ENCODE measurements at regions not wholly inside any gene's neighbourhood (a gene's known extent, or its start where the extent isn't known, plus 50 kb on each side); places are given as distances from the start of the nearest gene placed in this dataset.

GRCh38 chr2:136284226-136285119 is 166.5 kb upstream of the CXCR4 start:
- TF ChIP-seq CTCF (IDR thresholded peaks at IDR 0.05): no peak
- H3K36me3 ChIP-seq (replicated peaks in 1 of 2; ENCODE audit: control insufficient read depth in 1 of 2, insufficient read depth in 2 of 2, low read length in 2 of 2): no peaks in the 10 kb centered on the region
- H4K20me1 ChIP-seq (ENCODE audit: insufficient read depth, low read length): no peaks in the 10 kb centered on the region
- H3K9me3 ChIP-seq (replicated peaks in 1 of 2; ENCODE audit: control insufficient read depth in 1 of 2, insufficient read depth in 1 of 2, low read length in 2 of 2): no peaks in the 10 kb centered on the region
- intact Hi-C loops (cut with micrococcal nuclease): no loop called here
- H3K27ac Mint-ChIP-seq: peak overlapping the region in 2 of 7 donors; percentile 17 to 52
- H3K27ac ChIP-seq (ENCODE audit: low read depth in 1 of 2, low read length in 2 of 2): no peak overlapping the region
- no peak overlapping the region for H2AFZ ChIP-seq (ENCODE audit: insufficient read depth, low read depth, low read length, poor library complexity, severe bottlenecking)
- peaks cover 0 to 2% (median 0%) of the 10 kb centered on the region in 7 donors for H3K9me3 Mint-ChIP-seq
- no peak for DNase-seq
- H3K4me3 ChIP-seq (replicated peaks in 1 of 3; ENCODE audit: low read depth in 2 of 3, low read length in 3 of 3): no peak overlapping the region
- H3K9ac ChIP-seq (ENCODE audit: insufficient read depth, low read length, poor library complexity, severe bottlenecking): no peak overlapping the region
- WGBS (ENCODE audit: insufficient coverage): 44% methylated on average over 2 of the region's 4 CpGs
- H3K4me1 Mint-ChIP-seq: peaks cover 10% of the 10 kb centered on the region
- no peaks in the 10 kb centered on the region for H3K27me3 Mint-ChIP-seq (ENCODE audit: low read depth in 3 of 3)
- no peaks in the 10 kb centered on the region for H3K27me3 ChIP-seq (ENCODE audit: control insufficient read depth in 2 of 2, insufficient read depth in 2 of 2, low read length in 2 of 2)
- H3K4me2 ChIP-seq (replicated peaks; ENCODE audit: extremely low read depth, low read length, poor library complexity, severe bottlenecking): no peak overlapping the region
- peak overlapping the region in 1 of 2 donors; percentile 13 for H3K4me3 Mint-ChIP-seq
- H3K4me1 ChIP-seq (ENCODE audit: control insufficient read depth in 1 of 2, insufficient read depth in 2 of 2, low read length in 2 of 2): peaks cover 0 to 5% of the 10 kb centered on the region in 2 donors
- H3K36me3 Mint-ChIP-seq: no peaks in the 10 kb centered on the region
- no peaks in the 10 kb centered on the region for H3K79me2 ChIP-seq (ENCODE audit: insufficient read depth, low read length)

- Histone ChIP-seq H3K4me1 (ENCODE audit: control insufficient read depth in 1 of 2, insufficient read depth in 2 of 2, low read length in 2 of 2) (peaks cover 0 to 5% of the 10 kb centered on the region in 2 donors), H3K36me3 (replicated peaks in 1 of 2; ENCODE audit: control insufficient read depth in 1 of 2, insufficient read depth in 2 of 2, low read length in 2 of 2) (no peaks in the 10 kb centered on the region), H3K4me3 (replicated peaks in 1 of 3; ENCODE audit: low read depth in 2 of 3, low read length in 3 of 3) (no peak overlapping the region), H3K9me3 (replicated peaks in 1 of 2; ENCODE audit: control insufficient read depth in 1 of 2, insufficient read depth in 1 of 2, low read length in 2 of 2) (no peaks in the 10 kb centered on the region), H4K20me1 (ENCODE audit: insufficient read depth, low read length) (no peaks in the 10 kb centered on the region), H3K4me2 (replicated peaks; ENCODE audit: extremely low read depth, low read length, poor library complexity, severe bottlenecking) (no peak overlapping the region), H2AFZ (ENCODE audit: insufficient read depth, low read depth, low read length, poor library complexity, severe bottlenecking) (no peak overlapping the region), H3K27me3 (ENCODE audit: control insufficient read depth in 2 of 2, insufficient read depth in 2 of 2, low read length in 2 of 2) (no peaks in the 10 kb centered on the region), H3K9ac (ENCODE audit: insufficient read depth, low read length, poor library complexity, severe bottlenecking) (no peak overlapping the region), H3K27ac (ENCODE audit: low read depth in 1 of 2, low read length in 2 of 2) (no peak overlapping the region), H3K79me2 (ENCODE audit: insufficient read depth, low read length) (no peaks in the 10 kb centered on the region)
- H3K4me1 Mint-ChIP-seq: peaks cover 14% of the 10 kb centered on the region
- H3K36me3 Mint-ChIP-seq: no peaks in the 10 kb centered on the region
- no peak overlapping the region for H3K4me3 Mint-ChIP-seq
- 97% methylated on average over 5 of the region's 6 CpGs for WGBS (ENCODE audit: insufficient coverage)
- H3K27me3 Mint-ChIP-seq (ENCODE audit: low read depth in 3 of 3): peaks cover 0 to 3% (median 2%) of the 10 kb centered on the region in 3 donors
- intact Hi-C loops (cut with micrococcal nuclease): no loop called here
- H3K27ac Mint-ChIP-seq: no peak overlapping the region
- H3K9me3 Mint-ChIP-seq: peaks cover 0 to 3% (median 0%) of the 10 kb centered on the region in 7 donors
- DNase-seq: no peak
- TF ChIP-seq CTCF (IDR thresholded peaks at IDR 0.05): no peak
Measured at GRCh38 chr2:136282251-136282650, 164.3 kb upstream of the CXCR4 start.
